Trophoblast cell (in vitro differentiated cells and primary cell): ENCODE measurements at regions not wholly inside any gene's neighbourhood (a gene's known extent, or its start where the extent isn't known, plus 50 kb on each side); places are given as distances from the start of the nearest gene placed in this dataset.

Experiments used
- DNase-seq, 2 donors: peaks; one replicate each; pipeline ENCODE4 v3.0.0-alpha.2; 2016
- H2AFZ ChIP-seq: 2 replicates; pipeline ENCODE4 v1.6.1; 2013; ENCODE audit warnings: low read length, moderate library complexity, mild to moderate bottlenecking; ENCODE audit not compliant: insufficient read depth, poor library complexity
- H2AK5ac ChIP-seq: 2 replicates; pipeline ENCODE4 v1.6.1; 2013; ENCODE audit warnings: mild to moderate bottlenecking, low read length
- H2BK120ac ChIP-seq: 2 replicates; pipeline ENCODE4 v1.6.1; 2013; ENCODE audit warnings: low read length, mild to moderate bottlenecking, moderate library complexity; ENCODE audit not compliant: insufficient read depth, poor library complexity
- H2BK12ac ChIP-seq: 2 replicates; pipeline ENCODE4 v1.6.1; 2013; ENCODE audit warnings: mild to moderate bottlenecking, low read length, moderate library complexity
- H2BK5ac ChIP-seq: 2 replicates; pipeline ENCODE4 v1.6.1; 2013; ENCODE audit warnings: low read length, low read depth, moderate library complexity, mild to moderate bottlenecking; ENCODE audit not compliant: poor library complexity
- H3K14ac ChIP-seq: 2 replicates; pipeline ENCODE4 v1.6.1; 2013; ENCODE audit warnings: mild to moderate bottlenecking, low read length
- H3K18ac ChIP-seq: 2 replicates; pipeline ENCODE4 v1.6.1; 2013; ENCODE audit warnings: mild to moderate bottlenecking, low read length
- H3K23ac ChIP-seq: 2 replicates; pipeline ENCODE4 v1.6.1; 2013; ENCODE audit warnings: low read length
- H3K27ac ChIP-seq: 2 replicates; pipeline ENCODE4 v1.5.1; 2013; ENCODE audit warnings: low read depth, mild to moderate bottlenecking, inconsistent platforms, low read length, moderate library complexity
- H3K27me3 ChIP-seq: 2 replicates; pipeline ENCODE4 v1.6.1; 2013; ENCODE audit warnings: inconsistent platforms, mild to moderate bottlenecking, low read length, moderate library complexity; ENCODE audit not compliant: insufficient read depth
- H3K36me3 ChIP-seq, 2 experiments: 1 replicate in 1 of 2; 2 replicates in 1 of 2; pipeline ENCODE4 v1.6.1; 2013; ENCODE audit warnings: low read length in 2 of 2, mild to moderate bottlenecking in 2 of 2, moderate library complexity in 1 of 2; ENCODE audit not compliant: insufficient read depth in 2 of 2, control insufficient read depth in 1 of 2
- H3K4ac ChIP-seq: 2 replicates; pipeline ENCODE4 v1.6.1; 2013; ENCODE audit warnings: low read depth, mild to moderate bottlenecking, low read length, moderate library complexity
- H3K4me1 ChIP-seq, 2 experiments: 1 replicate in 1 of 2; 2 replicates in 1 of 2; pipeline ENCODE4 v1.6.1; 2013; ENCODE audit warnings: low read length in 2 of 2, mild to moderate bottlenecking in 2 of 2, moderate library complexity in 1 of 2; ENCODE audit not compliant: insufficient read depth in 2 of 2, control insufficient read depth in 1 of 2
- H3K4me2 ChIP-seq: 2 replicates; pipeline ENCODE4 v1.6.1; 2013; ENCODE audit warnings: inconsistent platforms, mild to moderate bottlenecking, low read length, moderate library complexity
- H3K4me3 ChIP-seq: 2 replicates; pipeline ENCODE4 v1.5.1; 2013; ENCODE audit warnings: mild to moderate bottlenecking, low read depth, low read length, inconsistent platforms
- H3K79me1 ChIP-seq: one replicate; pipeline ENCODE4 v1.6.1; 2013; ENCODE audit warnings: low read length
- H3K79me2 ChIP-seq: 2 replicates; pipeline ENCODE4 v1.6.1; 2013; ENCODE audit warnings: low read length, mild to moderate bottlenecking; ENCODE audit not compliant: control insufficient read depth, insufficient read depth, poor library complexity
- H3K9ac ChIP-seq: 2 replicates; pipeline ENCODE4 v1.6.1; 2013; ENCODE audit warnings: mild to moderate bottlenecking, low read length
- H3K9me3 ChIP-seq: 2 replicates; pipeline ENCODE4 v1.6.1; 2013; ENCODE audit warnings: low read depth, mild to moderate bottlenecking, control low read depth, inconsistent platforms, low read length; ENCODE audit not compliant: insufficient read depth
- H4K12ac ChIP-seq: 2 replicates; pipeline ENCODE4 v1.6.1; 2013; ENCODE audit warnings: low read depth, mild to moderate bottlenecking, low read length, moderate library complexity
- H4K8ac ChIP-seq: 2 replicates; pipeline ENCODE4 v1.6.1; 2013; ENCODE audit warnings: low read depth, mild to moderate bottlenecking, low read length, moderate library complexity
- H4K91ac ChIP-seq: one replicate; pipeline ENCODE4 v1.6.1; 2013; ENCODE audit warnings: low read depth, mild to moderate bottlenecking, low read length, moderate library complexity
- WGBS: extraction: QIAGEN DNeasy Blood & Tissue Kit; methylation state at CpG from one replicate; pipeline ENCODE4 v1.1.7; 2013; ENCODE audit warnings: missing lambda C conversion rate; ENCODE audit not compliant: insufficient read length, insufficient coverage; ENCODE audit errors: extremely low coverage; 5-methylcytosine and 5-hydroxymethylcytosine counted together

GRCh38 chr18:22342625-22343024 is 75.1 kb downstream of the CTAGE1 start:
- Histone ChIP-seq H4K8ac (no peak overlapping the region), H3K23ac (no peak overlapping the region), H3K36me3 (no peaks in the 10 kb centered on the region), H3K79me2 (no peaks in the 10 kb centered on the region), H2AFZ (no peak overlapping the region), H3K27ac (no peak overlapping the region), H3K79me1 (no peaks in the 10 kb centered on the region), H2BK120ac (no peak overlapping the region), H2BK5ac (no peak overlapping the region), H3K4ac (no peak overlapping the region), H3K14ac (no peak overlapping the region), H2BK12ac (no peak overlapping the region), H4K91ac (no peak overlapping the region), H4K12ac (no peak overlapping the region), H3K27me3 (no peaks in the 10 kb centered on the region), H3K18ac (no peak overlapping the region), H3K9ac (no peak overlapping the region), H3K4me1 (peaks cover 0 to 4% of the 10 kb centered on the region in 2 experiments), H3K4me2 (no peak overlapping the region), H2AK5ac (no peak overlapping the region), H3K9me3 (no peaks in the 10 kb centered on the region), H3K4me3 (no peak overlapping the region)
- WGBS: no CpG with 5 or more reads among the region's 4 CpGs
- no peak for DNase-seq

- no peak overlapping the region for H2AFZ ChIP-seq
- no peak for DNase-seq
- H3K14ac ChIP-seq: no peak overlapping the region
- no peak overlapping the region for H3K4me2 ChIP-seq
- H3K9me3 ChIP-seq: no peaks in the 10 kb centered on the region
- H3K27ac ChIP-seq: no peak overlapping the region
- no CpG with 5 or more reads among the region's 3 CpGs for WGBS
- no peak overlapping the region for H4K91ac ChIP-seq
- no peaks in the 10 kb centered on the region for H3K4me1 ChIP-seq
- no peaks in the 10 kb centered on the region for H3K36me3 ChIP-seq
- no peak overlapping the region for H2BK120ac ChIP-seq
- H4K8ac ChIP-seq: no peak overlapping the region
- no peak overlapping the region for H3K18ac ChIP-seq
- no peak overlapping the region for H3K23ac ChIP-seq
- H3K4ac ChIP-seq: no peak overlapping the region
- H2BK5ac ChIP-seq: no peak overlapping the region
- no peak overlapping the region for H2BK12ac ChIP-seq
- no peaks in the 10 kb centered on the region for H3K27me3 ChIP-seq
- H4K12ac ChIP-seq: no peak overlapping the region
- no peak overlapping the region for H2AK5ac ChIP-seq
- no peak overlapping the region for H3K4me3 ChIP-seq
- H3K9ac ChIP-seq: no peak overlapping the region
- no peaks in the 10 kb centered on the region for H3K79me2 ChIP-seq
- no peaks in the 10 kb centered on the region for H3K79me1 ChIP-seq
Measured at GRCh38 chr18:22340331-22340730, 77.4 kb downstream of the CTAGE1 start.

- Histone ChIP-seq H2BK120ac (no peak overlapping the region), H3K9ac (no peak overlapping the region)
- no peak for DNase-seq
Measured at GRCh38 chr18:22339913-22340312, 77.8 kb downstream of the CTAGE1 start.

GRCh38 chr18:22337833-22338232 is 79.9 kb downstream of the CTAGE1 start:
- Histone ChIP-seq H3K79me1 (no peaks in the 10 kb centered on the region), H3K18ac (no peak overlapping the region), H2BK120ac (no peak overlapping the region), H3K4me2 (no peak overlapping the region), H3K27me3 (no peaks in the 10 kb centered on the region), H2BK5ac (no peak overlapping the region), H4K12ac (no peak overlapping the region), H3K4me1 (no peaks in the 10 kb centered on the region), H2AFZ (no peak overlapping the region), H3K9me3 (no peaks in the 10 kb centered on the region), H3K14ac (no peak overlapping the region), H4K91ac (no peak overlapping the region), H3K27ac (no peak overlapping the region), H2AK5ac (no peak overlapping the region), H2BK12ac (no peak overlapping the region), H3K36me3 (no peaks in the 10 kb centered on the region), H3K23ac (no peak overlapping the region), H3K9ac (no peak overlapping the region), H4K8ac (no peak overlapping the region), H3K4ac (no peak overlapping the region), H3K79me2 (no peaks in the 10 kb centered on the region), H3K4me3 (no peak overlapping the region)
- DNase-seq: no peak

More at GRCh38 chr18:22339913-22340312, 77.8 kb downstream of the CTAGE1 start:
- Histone ChIP-seq H3K79me1 (no peaks in the 10 kb centered on the region), H4K12ac (no peak overlapping the region), H2AFZ (no peak overlapping the region), H4K8ac (no peak overlapping the region), H2AK5ac (no peak overlapping the region), H3K14ac (no peak overlapping the region), H3K4me2 (no peak overlapping the region), H3K4ac (no peak overlapping the region), H3K23ac (no peak overlapping the region), H3K36me3 (no peaks in the 10 kb centered on the region), H3K27ac (no peak overlapping the region), H3K18ac (no peak overlapping the region), H3K9me3 (no peaks in the 10 kb centered on the region), H3K4me3 (no peak overlapping the region), H4K91ac (no peak overlapping the region), H2BK5ac (no peak overlapping the region), H2BK12ac (no peak overlapping the region), H3K79me2 (no peaks in the 10 kb centered on the region), H3K4me1 (no peaks in the 10 kb centered on the region), H3K27me3 (no peaks in the 10 kb centered on the region)
- no CpG with 5 or more reads among the region's 4 CpGs for WGBS
